ENCODE measurements at regions not wholly inside any gene's neighbourhood (a gene's known extent, or its start where the extent isn't known, plus 50 kb on each side); places are given as distances from the start of the nearest gene placed in this dataset.

DNA sequence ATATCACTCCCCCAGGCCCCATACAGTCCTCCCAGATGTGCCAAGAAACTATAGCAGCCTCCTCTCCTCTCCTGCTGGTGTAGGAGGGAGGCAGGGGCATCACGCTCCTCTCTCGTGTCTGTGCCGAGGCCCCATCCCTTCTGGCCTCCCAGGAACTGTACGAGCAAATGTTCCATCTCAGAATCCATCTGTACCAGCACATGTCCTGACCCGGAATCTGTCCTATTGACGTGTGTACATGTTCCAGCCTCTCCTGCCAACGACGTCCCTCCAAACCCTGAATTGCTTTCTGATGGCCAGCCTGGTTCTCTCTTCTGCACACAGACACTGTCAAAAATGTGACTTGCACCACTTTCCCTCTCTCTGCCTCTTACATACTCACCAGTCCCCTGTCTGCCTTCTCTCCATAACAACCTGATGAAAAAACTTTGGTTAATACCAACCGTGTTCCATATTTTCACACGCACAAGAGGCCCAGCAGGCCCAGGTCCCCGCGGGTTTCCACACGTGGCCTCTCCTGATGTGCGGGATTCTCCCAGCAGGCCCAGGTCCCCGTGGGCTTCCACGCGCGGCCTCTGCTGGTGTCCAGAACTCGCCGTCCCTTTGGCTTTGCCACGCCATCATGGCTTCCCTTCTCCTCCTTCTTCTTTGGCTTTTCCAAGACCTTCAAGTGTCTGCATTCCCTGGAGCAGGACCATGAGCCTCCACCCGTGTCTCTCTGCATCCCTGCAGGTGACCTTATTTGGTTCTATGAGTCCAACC lies 125.2 kb upstream of the THBS2 start:
- TF ChIP-seq BHLHE40 (IDR thresholded peaks at IDR 0.05; ENCODE audit: borderline replicate concordance) (no peak), NFRKB (IDR thresholded peaks at IDR 0.05) (no peak), FOXM1 (IDR thresholded peaks at IDR 0.05; ENCODE audit: borderline replicate concordance) (no peak), LEF1 (IDR thresholded peaks at IDR 0.05; ENCODE audit: borderline replicate concordance) (no peak), ELF4 (IDR thresholded peaks at IDR 0.05) (no peak), CTBP1 (IDR thresholded peaks at IDR 0.05; ENCODE audit: borderline replicate concordance) (no peak), SP1 (IDR thresholded peaks at IDR 0.05) (no peak), SUZ12 (IDR thresholded peaks at IDR 0.05) (no peak)
